Neuronal stem cell (in vitro differentiated cells): ENCODE measurements at regions not wholly inside any gene's neighbourhood (a gene's known extent, or its start where the extent isn't known, plus 50 kb on each side); places are given as distances from the start of the nearest gene placed in this dataset.

Experiments used
- DNase-seq: peaks from one replicate; pipeline ENCODE4 v3.0.0-alpha.2; 2013; ENCODE audit warnings: low spot score
- H2AFZ ChIP-seq: one replicate; pipeline ENCODE4 v1.6.1; 2013; ENCODE audit warnings: mild to moderate bottlenecking, low read length, inconsistent platforms
- H2AK5ac ChIP-seq: 2 replicates; pipeline ENCODE4 v1.6.1; 2013; ENCODE audit warnings: low read depth, mild to moderate bottlenecking, inconsistent platforms, low read length, moderate library complexity, mixed read lengths
- H2BK120ac ChIP-seq: 2 replicates; pipeline ENCODE4 v1.6.1; 2013; ENCODE audit warnings: low read depth, mild to moderate bottlenecking, inconsistent platforms, low read length, moderate library complexity, mixed read lengths
- H2BK12ac ChIP-seq: one replicate; pipeline ENCODE4 v1.6.1; 2013; ENCODE audit warnings: low read length, inconsistent platforms
- H2BK15ac ChIP-seq: 2 replicates; pipeline ENCODE4 v1.6.1; 2013; ENCODE audit warnings: mild to moderate bottlenecking, low read length, inconsistent platforms, mixed read lengths
- H2BK5ac ChIP-seq: one replicate; pipeline ENCODE4 v1.6.1; 2013; ENCODE audit warnings: inconsistent platforms, mild to moderate bottlenecking, low read length, moderate library complexity
- H3K14ac ChIP-seq: one replicate; pipeline ENCODE4 v1.6.1; 2013; ENCODE audit warnings: low read length, inconsistent platforms
- H3K18ac ChIP-seq: 2 replicates; pipeline ENCODE4 v1.6.1; 2013; ENCODE audit warnings: low read length, inconsistent platforms
- H3K23ac ChIP-seq: 2 replicates; pipeline ENCODE4 v1.6.1; 2013; ENCODE audit warnings: low read depth, mild to moderate bottlenecking, mixed read lengths, low read length, inconsistent platforms; ENCODE audit not compliant: poor library complexity
- H3K27ac ChIP-seq: replicated peaks from 3 replicates; pipeline ENCODE4 v1.5.1; 2013; ENCODE audit warnings: low read length, inconsistent platforms
- H3K27me3 ChIP-seq, 3 experiments: 2 replicates each; pipeline ENCODE4 v1.6.1; 2013; ENCODE audit warnings: low read length in 3 of 3, mild to moderate bottlenecking in 2 of 3, inconsistent platforms in 1 of 3, low read depth in 1 of 3, mixed read lengths in 1 of 3, moderate library complexity in 1 of 3; ENCODE audit not compliant: control insufficient read depth in 3 of 3, insufficient read depth in 3 of 3
- H3K36me3 ChIP-seq, 2 donors: replicated peaks in 1 of 2; 2 replicates each; pipeline ENCODE4 v1.6.1; 2013; ENCODE audit warnings: low read length in 2 of 2; ENCODE audit not compliant: control insufficient read depth in 2 of 2, insufficient read depth in 2 of 2
- H3K4ac ChIP-seq: 2 replicates; pipeline ENCODE4 v1.6.1; 2013; ENCODE audit warnings: inconsistent platforms, mild to moderate bottlenecking, low read length, moderate library complexity
- H3K4me1 ChIP-seq, 2 donors: 1 replicate in 1 of 2; 2 replicates in 1 of 2; pipeline ENCODE4 v1.6.1; 2013; ENCODE audit warnings: low read length in 2 of 2, low read depth in 1 of 2; ENCODE audit not compliant: control insufficient read depth in 2 of 2, insufficient read depth in 1 of 2
- H3K4me2 ChIP-seq: one replicate; pipeline ENCODE4 v1.6.1; 2013; ENCODE audit warnings: mild to moderate bottlenecking, low read length, inconsistent platforms; ENCODE audit not compliant: insufficient read depth, poor library complexity, severe bottlenecking
- H3K4me3 ChIP-seq, 2 donors: 2 replicates each; pipeline ENCODE4 v1.5.1; 2013; ENCODE audit warnings: low read length in 2 of 2, mild to moderate bottlenecking in 2 of 2, inconsistent platforms in 1 of 2, moderate library complexity in 1 of 2
- H3K79me1 ChIP-seq: one replicate; pipeline ENCODE4 v1.6.1; 2013; ENCODE audit warnings: low read depth, mild to moderate bottlenecking, inconsistent platforms, low read length, moderate library complexity
- H3K9ac ChIP-seq: one replicate; pipeline ENCODE4 v1.6.1; 2013; ENCODE audit warnings: mild to moderate bottlenecking, low read depth, low read length, inconsistent platforms; ENCODE audit not compliant: poor library complexity
- H3K9me3 ChIP-seq, 2 donors: replicated peaks in 1 of 2; 2 replicates each; pipeline versions ENCODE3 to v1.6.1; 2013; ENCODE audit warnings: low read length in 2 of 2, mild to moderate bottlenecking in 2 of 2, inconsistent platforms in 1 of 2, low read depth in 1 of 2, mixed read lengths in 1 of 2, moderate library complexity in 1 of 2; ENCODE audit not compliant: control insufficient read depth in 2 of 2, insufficient read depth in 1 of 2
- H4K8ac ChIP-seq: one replicate; pipeline ENCODE4 v1.6.1; 2013; ENCODE audit warnings: low read depth, mild to moderate bottlenecking, inconsistent platforms, low read length, moderate library complexity
- H4K91ac ChIP-seq: one replicate; pipeline ENCODE4 v1.6.1; 2013; ENCODE audit warnings: low read length, low read depth, mild to moderate bottlenecking, inconsistent platforms; ENCODE audit not compliant: poor library complexity
- WGBS, 2 donors: extraction: QIAGEN DNeasy Blood & Tissue Kit; methylation state at CpG; one replicate each; pipeline ENCODE4 v1.1.7; 2013; ENCODE audit warnings: missing lambda C conversion rate in 2 of 2, mixed read lengths in 1 of 2; ENCODE audit not compliant: insufficient read length in 2 of 2, insufficient replicate concordance in 1 of 2; ENCODE audit errors: extremely low coverage in 2 of 2; 5-methylcytosine and 5-hydroxymethylcytosine counted together

DNA sequence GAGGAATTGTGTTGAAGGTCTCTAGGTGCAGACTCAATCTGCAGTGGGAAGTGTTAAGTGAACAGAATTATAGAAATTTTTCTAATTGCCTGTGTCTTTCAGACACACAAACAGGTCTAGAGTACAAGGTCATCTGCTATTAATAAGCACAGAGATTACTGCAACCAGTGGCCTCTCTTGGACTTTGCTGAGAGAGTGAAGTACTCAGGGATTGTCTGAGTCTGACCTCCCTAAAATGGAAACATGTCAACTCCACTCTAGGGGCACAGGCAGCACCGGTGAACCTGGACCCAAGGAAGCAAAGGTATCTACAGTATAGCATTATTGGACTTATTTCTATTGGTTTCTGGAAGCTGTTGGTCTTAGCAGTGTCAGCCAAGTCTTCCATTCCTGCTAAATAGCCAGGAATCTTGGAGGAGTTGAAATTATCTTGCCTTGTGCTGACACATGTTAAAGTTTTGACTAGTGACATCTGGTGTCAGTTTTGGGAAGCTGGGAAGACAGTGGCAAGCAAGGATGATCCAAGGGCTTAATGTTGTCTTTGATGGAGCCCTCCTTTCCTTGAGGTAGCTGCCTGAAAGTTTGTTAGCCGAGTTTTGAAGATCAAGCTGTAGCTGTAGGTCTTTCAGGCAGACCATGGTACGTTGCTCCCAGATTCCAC lies 61.1 kb upstream of the NMUR2 start:
- Histone ChIP-seq H3K4me3 (no peak overlapping the region), H3K18ac (no peak overlapping the region), H3K4ac (no peak overlapping the region), H2BK5ac (no peak overlapping the region), H4K91ac (no peak overlapping the region), H2AK5ac (no peak overlapping the region), H3K9ac (no peak overlapping the region), H3K4me2 (no peak overlapping the region), H3K14ac (no peak overlapping the region), H3K27ac (no peak overlapping the region), H3K27me3 (no peaks in the 10 kb centered on the region), H4K8ac (no peak overlapping the region), H2BK15ac (no peak overlapping the region), H3K4me1 (peaks cover 0 to 3% of the 10 kb centered on the region in 2 donors), H2BK12ac (no peak overlapping the region), H2BK120ac (no peak overlapping the region), H3K9me3 (no peaks in the 10 kb centered on the region), H3K36me3 (no peaks in the 10 kb centered on the region), H3K79me1 (no peaks in the 10 kb centered on the region), H2AFZ (no peak overlapping the region), H3K23ac (no peak overlapping the region)
- no CpG with 5 or more reads among the region's 3 CpGs for WGBS, 2 donors
- no peak for DNase-seq

DNA sequence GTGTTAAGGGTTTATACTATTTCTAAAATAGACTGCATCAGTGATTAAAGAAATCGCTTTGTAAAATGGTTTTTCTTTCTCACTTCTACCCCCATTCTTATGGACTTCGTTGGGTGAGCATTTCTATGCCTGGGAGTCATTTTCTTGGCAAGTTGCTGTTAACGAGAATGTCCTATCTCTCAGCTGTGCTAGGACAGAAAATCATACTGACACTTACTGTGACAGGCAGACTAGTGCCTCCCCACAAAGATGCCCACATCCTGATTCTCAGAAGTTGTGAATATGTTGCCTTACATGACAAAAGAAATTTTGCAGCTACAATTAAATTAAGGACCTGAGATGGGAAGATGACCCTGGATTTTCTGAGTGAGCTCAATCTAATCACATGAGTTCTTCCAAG lies 65.1 kb upstream of the NMUR2 start:
- no peak overlapping the region for H2AFZ ChIP-seq
- H3K36me3 ChIP-seq: no peaks in the 10 kb centered on the region
- no peak overlapping the region for H2BK5ac ChIP-seq
- no peaks in the 10 kb centered on the region for H3K79me1 ChIP-seq
- no peak overlapping the region for H3K23ac ChIP-seq
- no peak overlapping the region for H2BK15ac ChIP-seq
- no peak overlapping the region for H2AK5ac ChIP-seq
- DNase-seq: no peak
- no peak overlapping the region for H3K18ac ChIP-seq
- H3K4me1 ChIP-seq: peaks cover 0 to 1% of the 10 kb centered on the region in 2 donors
- H4K91ac ChIP-seq: no peak overlapping the region
- H3K4ac ChIP-seq: no peak overlapping the region
- H3K4me3 ChIP-seq: no peak overlapping the region
- H3K9ac ChIP-seq: no peak overlapping the region
- no peak overlapping the region for H4K8ac ChIP-seq
- H2BK12ac ChIP-seq: no peak overlapping the region
- H3K4me2 ChIP-seq: no peak overlapping the region
- no CpG with 5 or more reads among the region's 3 CpGs for WGBS, 2 donors
- no peak overlapping the region for H3K27ac ChIP-seq
- H3K9me3 ChIP-seq: no peaks in the 10 kb centered on the region
- no peaks in the 10 kb centered on the region for H3K27me3 ChIP-seq
- H2BK120ac ChIP-seq: no peak overlapping the region
- H3K14ac ChIP-seq: no peak overlapping the region

DNA sequence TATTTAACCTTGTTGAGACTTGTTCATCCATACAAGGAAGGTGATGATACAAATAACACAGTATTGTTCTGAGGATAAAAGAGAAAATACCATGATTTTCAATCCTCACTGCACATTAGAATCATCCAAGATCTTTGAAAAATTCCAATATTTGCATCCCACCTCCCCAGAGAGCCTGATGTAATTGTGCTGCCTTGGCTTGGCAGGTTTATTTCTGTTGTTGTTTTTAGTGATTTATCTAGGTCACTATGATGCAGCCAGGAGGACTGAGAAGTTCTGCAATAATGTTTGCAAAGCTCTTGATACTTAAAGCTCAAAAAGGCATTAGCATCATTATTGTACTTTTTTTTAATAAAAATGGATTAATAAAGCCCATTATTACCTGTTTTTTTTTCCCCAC lies 67.0 kb upstream of the NMUR2 start:
- DNase-seq: no peak
- H3K14ac ChIP-seq: no peak overlapping the region
- H3K27me3 ChIP-seq: no peaks in the 10 kb centered on the region
- no peak overlapping the region for H4K8ac ChIP-seq
- H2AK5ac ChIP-seq: no peak overlapping the region
- no peak overlapping the region for H3K4me2 ChIP-seq
- no peak overlapping the region for H2BK15ac ChIP-seq
- no peak overlapping the region for H3K4me3 ChIP-seq
- H3K79me1 ChIP-seq: no peaks in the 10 kb centered on the region
- H3K9me3 ChIP-seq: no peaks in the 10 kb centered on the region
- no peak overlapping the region for H2BK12ac ChIP-seq
- no peak overlapping the region for H2AFZ ChIP-seq
- no peak overlapping the region for H3K4ac ChIP-seq
- H3K18ac ChIP-seq: no peak overlapping the region
- no peak overlapping the region for H2BK120ac ChIP-seq
- H4K91ac ChIP-seq: no peak overlapping the region
- H2BK5ac ChIP-seq: no peak overlapping the region
- H3K27ac ChIP-seq: no peak overlapping the region
- no peaks in the 10 kb centered on the region for H3K36me3 ChIP-seq
- H3K9ac ChIP-seq: no peak overlapping the region
- peaks cover 0 to 1% of the 10 kb centered on the region in 2 donors for H3K4me1 ChIP-seq
- no peak overlapping the region for H3K23ac ChIP-seq

DNA sequence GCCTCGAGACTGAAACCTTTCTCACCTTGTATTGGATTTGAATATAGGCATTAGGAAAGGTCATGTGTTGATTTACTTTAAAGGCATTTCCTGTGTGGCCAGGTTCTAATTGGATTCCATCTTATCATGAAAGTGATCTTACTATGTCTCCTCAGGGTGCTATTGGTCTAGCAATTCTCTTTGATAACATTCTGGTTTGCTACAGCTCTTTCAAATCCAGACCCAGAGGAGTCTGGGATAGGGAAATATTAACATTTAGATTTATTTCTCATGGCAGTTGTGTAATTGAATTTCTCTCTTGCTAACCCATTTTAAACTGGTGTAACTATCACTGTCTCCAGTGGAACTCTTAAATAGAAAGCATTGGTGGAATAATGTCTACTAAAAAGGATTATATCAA lies 69.9 kb upstream of the NMUR2 start:
- Histone ChIP-seq H3K4me3 (no peak overlapping the region), H3K4me2 (no peak overlapping the region), H3K4me1 (no peaks in the 10 kb centered on the region), H3K36me3 (no peaks in the 10 kb centered on the region), H3K27me3 (no peaks in the 10 kb centered on the region), H3K79me1 (no peaks in the 10 kb centered on the region), H3K9me3 (no peaks in the 10 kb centered on the region), H2AFZ (no peak overlapping the region), H4K91ac (no peak overlapping the region), H2BK5ac (no peak overlapping the region), H3K9ac (no peak overlapping the region), H3K14ac (no peak overlapping the region), H3K23ac (no peak overlapping the region), H2BK120ac (no peak overlapping the region), H2BK15ac (no peak overlapping the region), H4K8ac (no peak overlapping the region), H2BK12ac (no peak overlapping the region), H3K4ac (no peak overlapping the region), H3K18ac (no peak overlapping the region), H3K27ac (no peak overlapping the region), H2AK5ac (no peak overlapping the region)
- WGBS, 2 donors: no CpG with 5 or more reads among the region's 1 CpG
- DNase-seq: no peak
